Vagina (tissue), 2 donors: ENCODE measurements at regions not wholly inside any gene's neighbourhood (a gene's known extent, or its start where the extent isn't known, plus 50 kb on each side); places are given as distances from the start of the nearest gene placed in this dataset.

Source experiments
- POLR2A ChIP-seq, 2 donors: fragments of 450-650 bp; IDR thresholded peaks; one replicate each; pipeline ENCODE4 v1.6.1; 2017; ENCODE audit warnings: antibody characterized with exemption in 2 of 2, mild to moderate bottlenecking in 2 of 2, moderate library complexity in 2 of 2
- TF ChIP-seq, protein P1 (sequence below), 3 experiments: fragments of 450-650 bp in 2 of 3; fragments of 200-600 bp in 1 of 3; sonication (generic) in 1 of 3; IDR thresholded peaks; one replicate each; pipeline ENCODE4 v1.5.1; 2017 to 2019; ENCODE audit warnings: antibody characterized with exemption in 3 of 3, mild to moderate bottlenecking in 2 of 3, moderate library complexity in 2 of 3

- TF ChIP-seq, protein P1, sequence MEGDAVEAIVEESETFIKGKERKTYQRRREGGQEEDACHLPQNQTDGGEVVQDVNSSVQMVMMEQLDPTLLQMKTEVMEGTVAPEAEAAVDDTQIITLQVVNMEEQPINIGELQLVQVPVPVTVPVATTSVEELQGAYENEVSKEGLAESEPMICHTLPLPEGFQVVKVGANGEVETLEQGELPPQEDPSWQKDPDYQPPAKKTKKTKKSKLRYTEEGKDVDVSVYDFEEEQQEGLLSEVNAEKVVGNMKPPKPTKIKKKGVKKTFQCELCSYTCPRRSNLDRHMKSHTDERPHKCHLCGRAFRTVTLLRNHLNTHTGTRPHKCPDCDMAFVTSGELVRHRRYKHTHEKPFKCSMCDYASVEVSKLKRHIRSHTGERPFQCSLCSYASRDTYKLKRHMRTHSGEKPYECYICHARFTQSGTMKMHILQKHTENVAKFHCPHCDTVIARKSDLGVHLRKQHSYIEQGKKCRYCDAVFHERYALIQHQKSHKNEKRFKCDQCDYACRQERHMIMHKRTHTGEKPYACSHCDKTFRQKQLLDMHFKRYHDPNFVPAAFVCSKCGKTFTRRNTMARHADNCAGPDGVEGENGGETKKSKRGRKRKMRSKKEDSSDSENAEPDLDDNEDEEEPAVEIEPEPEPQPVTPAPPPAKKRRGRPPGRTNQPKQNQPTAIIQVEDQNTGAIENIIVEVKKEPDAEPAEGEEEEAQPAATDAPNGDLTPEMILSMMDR (IDR thresholded peaks at IDR 0.05) = no peak
- no peak for TF ChIP-seq POLR2A (IDR thresholded peaks at IDR 0.05)
These were observed 267.9 kb upstream of the CCL2 start for GRCh38 chr17:33987162-33987561.
